GM12865 (cell line): ENCODE measurements at regions not wholly inside any gene's neighbourhood (a gene's known extent, or its start where the extent isn't known, plus 50 kb on each side); places are given as distances from the start of the nearest gene placed in this dataset.
"Not testable (repeated sequence)": the region's sequence is repeated elsewhere in the genome, so short reads cannot be mapped to it uniquely, and the experiment has no call there.

Experiments used
- DNase-seq: peaks from one replicate; pipeline ENCODE4 v3.0.0; 2010; ENCODE audit warnings: low read depth
- H3K4me3 ChIP-seq: 2 replicates; pipeline ENCODE4 v1.5.1; 2011; ENCODE audit warnings: mild to moderate bottlenecking, low read depth, low read length, control low read depth
- CTCF ChIP-seq: IDR thresholded peaks from 2 replicates; pipeline ENCODE4 v1.5.1; 2011; ENCODE audit warnings: low read length, control low read depth, low read depth, inconsistent platforms; ENCODE audit not compliant: insufficient read depth; ENCODE audit errors: missing control alignments

GRCh38 chr2:153268941-153269461 is 209.6 kb downstream of the RPRM start:
- DNase-seq, result no peak
- H3K4me3 ChIP-seq, result no peak overlapping the region
- no peak for TF ChIP-seq CTCF

DNA sequence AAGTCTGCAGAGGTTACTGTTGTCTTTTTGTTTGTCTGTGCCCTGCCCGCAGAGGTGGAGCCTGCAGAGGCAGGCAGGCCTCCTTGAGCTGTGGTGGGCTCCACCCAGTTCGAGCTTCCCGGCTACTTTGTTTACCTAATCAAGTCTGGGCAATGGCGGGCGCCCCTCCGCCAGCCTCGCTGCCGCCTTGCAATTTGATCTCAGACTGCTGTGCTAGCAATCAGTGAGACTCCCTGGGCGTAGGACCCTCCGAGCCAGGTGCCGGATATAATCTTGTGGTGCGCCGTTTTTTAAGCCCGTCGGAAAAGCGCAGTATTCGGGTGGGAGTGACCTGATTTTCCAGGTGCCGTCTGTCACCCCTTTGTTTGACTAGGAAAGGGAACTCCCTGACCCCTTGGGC is 221.7 kb downstream of the RPRM start:
- not testable (repeated sequence) for H3K4me3 ChIP-seq

DNA sequence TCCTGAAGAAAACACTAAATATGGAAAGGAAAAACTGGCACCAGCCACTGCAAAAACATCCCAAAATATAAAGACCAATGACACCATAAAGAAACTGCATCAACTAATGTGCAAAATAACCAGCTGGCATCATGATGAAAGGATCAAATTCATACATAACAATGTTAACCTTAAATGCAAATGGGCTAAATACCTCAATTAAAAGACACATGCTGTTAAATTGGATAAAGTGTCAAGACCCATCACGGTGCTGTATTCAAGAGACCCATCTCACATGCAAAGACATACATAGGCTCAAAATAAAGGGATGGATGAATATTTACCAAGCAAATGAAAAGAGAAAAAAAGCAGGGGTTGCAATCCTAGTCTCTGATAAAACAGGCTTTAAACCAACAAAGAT is 231.9 kb downstream of the RPRM start:
- DNase-seq, H3K4me3 ChIP-seq: not testable (repeated sequence)

More for the DNA sequence above, 221.7 kb downstream of the RPRM start:
- not testable (repeated sequence) for DNase-seq

DNA sequence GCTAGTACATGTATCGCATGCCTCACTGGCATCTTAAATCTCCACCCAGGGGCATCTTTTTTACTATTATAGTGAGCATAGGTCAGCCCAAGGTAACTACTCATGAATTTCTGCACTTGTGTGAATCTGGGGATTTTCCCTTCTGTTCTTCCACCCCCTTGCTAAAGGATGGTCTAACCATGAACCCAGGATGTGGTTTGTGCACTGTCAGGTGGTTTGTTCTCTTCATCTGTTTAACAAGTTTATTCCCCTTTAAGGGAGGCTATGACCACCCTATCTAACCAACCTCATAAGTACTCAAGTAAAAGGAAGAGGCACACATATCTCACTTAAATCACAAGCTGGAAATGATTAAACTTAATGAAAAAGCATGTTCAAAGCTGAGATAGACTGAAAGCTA is 243.0 kb downstream of the RPRM start:
- no peak for TF ChIP-seq CTCF
- H3K4me3 ChIP-seq, result no peak overlapping the region
- DNase-seq, result peak; percentile 73

DNA sequence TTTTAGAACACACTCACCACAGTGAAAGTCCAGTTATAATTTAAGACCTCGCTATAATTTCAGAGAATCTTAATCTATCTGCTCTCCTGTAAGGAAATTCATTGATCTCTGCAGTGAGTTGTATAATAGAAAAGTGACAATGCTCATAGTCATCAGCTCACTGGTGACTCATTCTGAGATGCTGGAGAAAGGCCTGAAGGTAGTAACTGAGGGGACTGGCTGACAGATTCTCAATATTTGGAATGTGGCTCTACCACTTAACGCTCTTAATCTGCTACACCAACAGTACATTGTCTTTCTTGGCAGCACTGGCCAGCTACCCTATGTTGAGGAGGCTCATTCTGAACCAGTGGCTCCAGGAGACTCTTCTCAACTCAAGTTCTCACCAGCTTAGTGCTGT is 246.1 kb downstream of the RPRM start:
- no peak for TF ChIP-seq CTCF
- DNase-seq, result no peak
- H3K4me3 ChIP-seq, result no peak overlapping the region

DNA sequence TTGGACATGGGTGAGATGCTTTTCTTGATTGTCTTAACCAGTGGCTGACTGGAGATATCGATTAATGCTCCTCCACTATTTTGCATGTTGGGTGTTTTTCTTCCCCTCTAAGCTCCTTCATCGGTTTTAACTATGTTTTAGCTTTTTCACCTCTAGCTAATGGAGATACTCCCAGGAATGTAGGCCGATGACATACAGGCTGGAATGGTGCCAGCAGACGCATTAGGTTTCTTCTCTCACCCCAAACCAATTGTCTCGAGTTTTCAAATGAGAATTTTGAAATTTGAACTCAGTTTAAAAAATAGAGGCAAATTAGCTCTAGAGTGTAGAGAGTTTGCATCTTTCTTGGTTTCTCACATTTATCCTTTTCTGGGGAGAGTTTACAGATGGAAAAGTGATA is 247.6 kb downstream of the RPRM start:
- no peak for TF ChIP-seq CTCF
- H3K4me3 ChIP-seq, result no peak overlapping the region
- no peak for DNase-seq

DNA sequence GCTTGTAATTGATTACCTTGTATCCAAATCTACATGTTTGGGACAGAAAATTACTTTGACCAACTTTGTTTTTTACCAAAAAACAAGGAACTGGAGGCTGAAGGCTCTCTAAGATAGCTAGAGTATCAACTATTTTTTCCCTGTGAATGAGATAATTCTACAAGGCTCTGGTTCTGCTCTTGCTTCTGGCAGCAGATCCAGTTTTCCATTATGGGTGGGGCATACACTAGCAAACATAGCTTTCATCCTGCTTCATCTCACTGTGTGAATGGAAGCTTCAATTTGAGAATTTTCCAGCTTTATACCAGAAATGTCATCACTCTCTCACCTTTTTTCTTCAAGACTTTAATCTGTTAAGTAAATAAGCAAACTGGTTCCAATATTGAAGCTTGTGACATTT is 249.7 kb downstream of the RPRM start:
- TF ChIP-seq CTCF, result no peak
- DNase-seq, result no peak
- no peak overlapping the region for H3K4me3 ChIP-seq

- no peak for DNase-seq
- no peak overlapping the region for H3K4me3 ChIP-seq
- no peak for TF ChIP-seq CTCF
Measured at GRCh38 chr2:153227981-153228380, 250.6 kb downstream of the RPRM start.
